DOHH2 (cell line): ENCODE measurements at regions not wholly inside any gene's neighbourhood (a gene's known extent, or its start where the extent isn't known, plus 50 kb on each side); places are given as distances from the start of the nearest gene placed in this dataset.

Experiments
- CTCF ChIP-seq: fragments of 200-600 bp; sonication (generic); IDR thresholded peaks from one replicate; pipeline ENCODE4 v1.5.1; 2014; ENCODE audit warnings: antibody characterized with exemption, mild to moderate bottlenecking, low read depth, low read length; ENCODE audit not compliant: poor library complexity, severe bottlenecking
- EZH2phosphoT487 ChIP-seq: fragments of 200-600 bp; sonication (generic); IDR thresholded peaks from 2 replicates; pipeline ENCODE4 v1.6.1; 2017; ENCODE audit warnings: borderline replicate concordance, mild to moderate bottlenecking, antibody characterized with exemption, low read length, moderate library complexity, mixed read lengths

GRCh38 chr9:24897826-24898225 is 352.1 kb upstream of the IZUMO3 start:
- TF ChIP-seq EZH2phosphoT487: no peak
- no peak for TF ChIP-seq CTCF
